ENCODE measurements at regions not wholly inside any gene's neighbourhood (a gene's known extent, or its start where the extent isn't known, plus 50 kb on each side); places are given as distances from the start of the nearest gene placed in this dataset.

- TF ChIP-seq EZH2 (IDR thresholded peaks at IDR 0.05; ENCODE audit: low read length, unreplicated experiment) (no peak), EZH2phosphoT487 (IDR thresholded peaks at IDR 0.05; ENCODE audit: borderline replicate concordance, low read length) (no peak), CTCF (conservative IDR thresholded peaks at IDR 0.05; ENCODE audit: low read depth, low read length) (no peak)
- Histone ChIP-seq H3K9me3 (ENCODE audit: low read length) (no peaks in the 10 kb centered on the region), H3F3A (ENCODE audit: low read length, unreplicated experiment) (peaks cover 10% of the 10 kb centered on the region), H3K27ac (ENCODE audit: low read length) (peak overlapping the region; percentile 24), H2AFZ (ENCODE audit: low read length) (no peak overlapping the region), H3K9ac (ENCODE audit: low read length) (peak overlapping the region; percentile 8; the same call in 1 of the 2 replicates), H3K4me3 (ENCODE audit: low read length) (no peak overlapping the region), H3K4me1 (ENCODE audit: insufficient read depth, low read length) (peaks cover 39% of the 10 kb centered on the region), H4K20me1 (ENCODE audit: low read length) (no peaks in the 10 kb centered on the region), H3K36me3 (ENCODE audit: low read depth, low read length) (no peaks in the 10 kb centered on the region), H3K27me3 (ENCODE audit: low read length) (no peaks in the 10 kb centered on the region), H3K79me2 (ENCODE audit: low read length) (no peaks in the 10 kb centered on the region), H3K9me2 (replicated peaks; ENCODE audit: low read length) (no peaks in the 10 kb centered on the region), H3K4me2 (ENCODE audit: low read length) (no peak overlapping the region)
- CTCF ChIA-PET: no interaction called here
- no TSS peak for BruUV-seq (replicated peaks)
- intact Hi-C loops (cut with micrococcal nuclease): loop anchor here (2.0 kb wide), 1 partner anchor 14 kb away; no protein-coding TSS in a partner anchor
- ATAC-seq: 0 out of 2 replicates have a peak, but pooled peaks have one; percentile 13
- POLR2A ChIA-PET (ENCODE audit: unreplicated experiment): no interaction called here
- DNase-seq: peak; percentile 53
Measured at GRCh38 chr12:89166525-89166934, 185.8 kb downstream of the DUSP6 start.

GRCh38 chr12:89166121-89166520 lies 186.2 kb downstream of the DUSP6 start:
- DNase-seq (no peak), ATAC-seq (no peak)
- TF ChIP-seq CTCF (conservative IDR thresholded peaks at IDR 0.05; ENCODE audit: low read depth, low read length) (no peak), EZH2 (IDR thresholded peaks at IDR 0.05; ENCODE audit: low read length, unreplicated experiment) (no peak), EZH2phosphoT487 (IDR thresholded peaks at IDR 0.05; ENCODE audit: borderline replicate concordance, low read length) (no peak)
- CTCF ChIA-PET: no interaction called here
- intact Hi-C loops (cut with micrococcal nuclease): loop anchor here (2.0 kb wide), 1 partner anchor 15 kb away; no protein-coding TSS in a partner anchor
- peak overlapping the region; percentile 24 for H3K27ac ChIP-seq (ENCODE audit: low read length)
- no peak overlapping the region for H3K4me2 ChIP-seq (ENCODE audit: low read length)
- H4K20me1 ChIP-seq (ENCODE audit: low read length): no peaks in the 10 kb centered on the region
- no peaks in the 10 kb centered on the region for H3K36me3 ChIP-seq (ENCODE audit: low read depth, low read length)
- peaks cover 43% of the 10 kb centered on the region for H3K4me1 ChIP-seq (ENCODE audit: insufficient read depth, low read length)
- BruUV-seq (replicated peaks): no TSS peak
- no peak overlapping the region for H3K9ac ChIP-seq (ENCODE audit: low read length)
- H3K9me3 ChIP-seq (ENCODE audit: low read length): no peaks in the 10 kb centered on the region
- H3K9me2 ChIP-seq (replicated peaks; ENCODE audit: low read length): no peaks in the 10 kb centered on the region
- POLR2A ChIA-PET (ENCODE audit: unreplicated experiment): no interaction called here
- H2AFZ ChIP-seq (ENCODE audit: low read length): no peak overlapping the region
- H3K27me3 ChIP-seq (ENCODE audit: low read length): no peaks in the 10 kb centered on the region
- H3K4me3 ChIP-seq (ENCODE audit: low read length): no peak overlapping the region
- peaks cover 14% of the 10 kb centered on the region for H3F3A ChIP-seq (ENCODE audit: low read length, unreplicated experiment)
- no peaks in the 10 kb centered on the region for H3K79me2 ChIP-seq (ENCODE audit: low read length)

- H3K27me3 ChIP-seq (ENCODE audit: low read length): no peaks in the 10 kb centered on the region
- no peaks in the 10 kb centered on the region for H3K79me2 ChIP-seq (ENCODE audit: low read length)
- H3K27ac ChIP-seq (ENCODE audit: low read length): 0 out of 2 replicates have a peak overlapping the region, but pooled peaks have one; percentile 24
- H4K20me1 ChIP-seq (ENCODE audit: low read length): no peaks in the 10 kb centered on the region
- no peak for ATAC-seq
- POLR2A ChIA-PET (ENCODE audit: unreplicated experiment): no interaction called here
- TF ChIP-seq EZH2 (IDR thresholded peaks at IDR 0.05; ENCODE audit: low read length, unreplicated experiment) (no peak), CTCF (conservative IDR thresholded peaks at IDR 0.05; ENCODE audit: low read depth, low read length) (no peak), EZH2phosphoT487 (IDR thresholded peaks at IDR 0.05; ENCODE audit: borderline replicate concordance, low read length) (no peak)
- no peaks in the 10 kb centered on the region for H3K36me3 ChIP-seq (ENCODE audit: low read depth, low read length)
- peaks cover 47% of the 10 kb centered on the region for H3K4me1 ChIP-seq (ENCODE audit: insufficient read depth, low read length)
- CTCF ChIA-PET: no interaction called here
- H3K9me2 ChIP-seq (replicated peaks; ENCODE audit: low read length): no peaks in the 10 kb centered on the region
- H3K9me3 ChIP-seq (ENCODE audit: low read length): no peaks in the 10 kb centered on the region
- intact Hi-C loops (cut with micrococcal nuclease): loop anchor here (2.0 kb wide), 1 partner anchor 15 kb away; no protein-coding TSS in a partner anchor
- no peak overlapping the region for H3K4me3 ChIP-seq (ENCODE audit: low read length)
- H3F3A ChIP-seq (ENCODE audit: low read length, unreplicated experiment): peaks cover 17% of the 10 kb centered on the region
- H2AFZ ChIP-seq (ENCODE audit: low read length): no peak overlapping the region
- H3K4me2 ChIP-seq (ENCODE audit: low read length): no peak overlapping the region
- no peak overlapping the region for H3K9ac ChIP-seq (ENCODE audit: low read length)
- no peak for DNase-seq
- BruUV-seq (replicated peaks): no TSS peak
Measured at GRCh38 chr12:89165703-89166102, 186.6 kb downstream of the DUSP6 start.
